GM21576 (cell line): ENCODE measurements at regions not wholly inside any gene's neighbourhood (a gene's known extent, or its start where the extent isn't known, plus 50 kb on each side); places are given as distances from the start of the nearest gene placed in this dataset.

Experiments used
- ATAC-seq: cut with Tn5 transposase; IDR thresholded peaks from one replicate; pipeline ENCODE4 v1.9.1; 2021; ENCODE audit warnings: mild to moderate bottlenecking, moderate library complexity; ENCODE audit not compliant: unreplicated experiment

DNA sequence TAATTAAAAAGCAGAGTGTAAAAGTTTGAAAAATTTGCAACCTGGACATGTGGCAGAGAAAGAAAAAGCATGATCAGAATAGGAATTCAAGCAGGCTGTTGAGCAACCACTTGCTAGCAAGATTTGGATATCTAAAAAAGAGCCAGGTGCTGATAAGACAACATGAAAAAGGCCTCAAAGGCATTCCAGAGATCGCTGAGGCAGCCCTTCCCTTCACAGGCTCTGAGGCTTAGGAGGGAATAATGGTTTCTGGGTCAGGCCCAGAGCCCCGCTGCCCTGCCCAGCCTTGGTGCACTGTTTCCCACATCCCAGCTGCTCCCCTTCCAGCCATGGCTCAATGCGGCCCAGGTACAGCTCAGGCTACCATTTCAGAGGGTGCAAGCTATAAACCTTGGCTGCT, 64.1 kb upstream of the EEPD1 start:
- ATAC-seq = no peak

- ATAC-seq = no peak
Observed at GRCh38 chr7:36090976-36091873, 61.8 kb upstream of the EEPD1 start.

DNA sequence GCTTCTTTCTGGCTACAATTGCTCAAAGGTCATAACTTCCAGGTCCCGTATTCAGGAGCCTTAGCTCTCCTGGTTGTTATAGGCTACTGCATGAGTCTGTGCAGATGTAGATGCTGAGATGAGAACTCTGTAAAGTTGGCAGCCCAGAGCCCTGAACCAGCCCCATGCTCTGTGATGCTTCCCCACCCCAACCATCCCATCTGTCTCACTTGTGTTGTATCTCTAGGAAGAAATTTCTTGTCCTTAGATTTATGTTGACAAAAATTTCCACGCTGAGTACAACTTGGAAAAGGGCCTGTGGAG, 61.2 kb upstream of the EEPD1 start:
- ATAC-seq = no peak

DNA sequence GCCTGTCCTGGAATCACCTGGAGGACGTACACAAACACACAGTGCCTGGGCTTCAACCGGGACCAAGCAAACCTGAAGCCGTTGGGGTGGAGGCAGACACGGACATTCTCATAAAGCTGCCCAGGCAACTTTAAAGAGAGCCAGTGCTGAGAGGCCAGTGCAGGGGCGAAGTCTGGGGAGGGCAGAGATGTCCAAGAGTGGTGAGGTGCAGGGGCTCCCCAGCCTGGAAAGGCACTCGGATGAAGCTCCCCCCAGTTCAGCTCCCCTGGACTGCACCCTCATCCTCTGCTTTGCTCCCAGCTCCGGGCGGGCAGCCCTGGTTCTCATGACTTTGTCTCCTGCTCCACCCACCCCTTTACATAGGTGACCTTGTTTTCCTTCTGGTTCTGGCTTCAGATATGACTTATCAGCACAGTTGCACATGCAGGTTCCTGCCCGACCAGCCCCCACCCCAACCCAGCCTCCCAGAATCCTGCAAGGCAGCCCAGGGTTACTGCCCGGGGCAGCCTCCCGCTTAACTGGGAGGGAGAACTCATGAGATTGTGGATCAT, 60.8 kb upstream of the EEPD1 start:
- no peak for ATAC-seq

GRCh38 chr7:36096460-36097095, 56.5 kb upstream of the EEPD1 start:
- no peak for ATAC-seq

GRCh38 chr7:36098096-36098495, 55.0 kb upstream of the EEPD1 start:
- no peak for ATAC-seq

- no peak for ATAC-seq
Observed at GRCh38 chr7:36100226-36100625, 52.8 kb upstream of the EEPD1 start.

GRCh38 chr7:36100634-36101033, 52.4 kb upstream of the EEPD1 start:
- ATAC-seq = no peak
